ENCODE measurements at regions not wholly inside any gene's neighbourhood (a gene's known extent, or its start where the extent isn't known, plus 50 kb on each side); places are given as distances from the start of the nearest gene placed in this dataset.

DNA sequence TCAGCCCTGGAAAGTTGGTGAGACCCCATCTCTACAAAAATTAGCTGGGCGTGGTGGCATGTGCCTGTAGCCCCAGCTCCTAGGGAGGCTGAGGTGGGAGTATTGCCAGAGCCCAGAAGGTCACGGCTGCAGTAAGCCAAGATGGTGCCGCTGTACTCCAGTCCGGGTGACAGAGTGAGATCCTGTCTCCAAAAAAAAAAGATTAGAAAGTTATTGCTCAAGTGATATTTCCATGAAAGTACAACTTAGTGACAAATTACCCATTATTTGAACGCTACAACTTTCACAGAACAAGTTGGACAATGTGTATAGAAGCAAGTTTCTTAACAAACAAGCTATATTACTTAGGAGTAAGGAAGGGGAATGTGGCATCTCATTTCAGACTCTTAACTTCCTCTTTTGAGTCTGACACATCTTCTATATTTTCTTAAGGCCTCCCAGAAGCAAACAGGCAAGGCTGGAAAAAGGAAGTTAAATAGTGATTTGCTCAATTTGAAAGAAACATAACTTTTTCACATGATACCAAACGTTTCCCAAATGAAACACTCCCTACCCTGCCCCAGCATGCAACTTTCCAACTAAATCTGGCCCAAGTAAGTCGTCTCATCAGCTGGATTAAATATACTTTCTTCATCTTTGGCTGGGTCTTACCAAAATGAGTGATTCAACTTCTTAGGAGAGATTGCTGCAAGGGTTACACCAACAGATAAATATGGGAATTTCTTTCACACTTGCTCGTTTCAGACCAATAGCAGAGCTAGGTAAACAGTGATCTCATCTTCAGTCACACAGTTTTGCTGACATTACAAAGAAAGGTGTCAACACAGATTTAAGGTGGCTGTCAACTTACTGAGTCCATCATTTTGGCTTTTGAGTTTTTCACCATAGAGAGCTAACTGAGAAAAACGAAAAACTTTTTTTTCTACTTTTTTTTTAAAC is 66.3 kb upstream of the KLF6 start:
- Mint-ChIP-seq H3K9me3 (ENCODE audit: low read depth) (no peaks in the 10 kb centered on the region), H3K4me1 (ENCODE audit: low read depth) (peaks cover 59% of the 10 kb centered on the region), H3K4me3 (ENCODE audit: unreplicated experiment) (peak overlapping the region; percentile 31), H3K27me3 (ENCODE audit: low read depth) (no peaks in the 10 kb centered on the region), H3K27ac (ENCODE audit: unreplicated experiment) (peak overlapping the region; percentile 98), H3K36me3 (ENCODE audit: low read depth) (no peaks in the 10 kb centered on the region)
- TF ChIP-seq, protein P1, sequence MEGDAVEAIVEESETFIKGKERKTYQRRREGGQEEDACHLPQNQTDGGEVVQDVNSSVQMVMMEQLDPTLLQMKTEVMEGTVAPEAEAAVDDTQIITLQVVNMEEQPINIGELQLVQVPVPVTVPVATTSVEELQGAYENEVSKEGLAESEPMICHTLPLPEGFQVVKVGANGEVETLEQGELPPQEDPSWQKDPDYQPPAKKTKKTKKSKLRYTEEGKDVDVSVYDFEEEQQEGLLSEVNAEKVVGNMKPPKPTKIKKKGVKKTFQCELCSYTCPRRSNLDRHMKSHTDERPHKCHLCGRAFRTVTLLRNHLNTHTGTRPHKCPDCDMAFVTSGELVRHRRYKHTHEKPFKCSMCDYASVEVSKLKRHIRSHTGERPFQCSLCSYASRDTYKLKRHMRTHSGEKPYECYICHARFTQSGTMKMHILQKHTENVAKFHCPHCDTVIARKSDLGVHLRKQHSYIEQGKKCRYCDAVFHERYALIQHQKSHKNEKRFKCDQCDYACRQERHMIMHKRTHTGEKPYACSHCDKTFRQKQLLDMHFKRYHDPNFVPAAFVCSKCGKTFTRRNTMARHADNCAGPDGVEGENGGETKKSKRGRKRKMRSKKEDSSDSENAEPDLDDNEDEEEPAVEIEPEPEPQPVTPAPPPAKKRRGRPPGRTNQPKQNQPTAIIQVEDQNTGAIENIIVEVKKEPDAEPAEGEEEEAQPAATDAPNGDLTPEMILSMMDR (IDR thresholded peaks at IDR 0.05): no peak
- DNase-seq (ENCODE audit: low spot score): no peak

DNA sequence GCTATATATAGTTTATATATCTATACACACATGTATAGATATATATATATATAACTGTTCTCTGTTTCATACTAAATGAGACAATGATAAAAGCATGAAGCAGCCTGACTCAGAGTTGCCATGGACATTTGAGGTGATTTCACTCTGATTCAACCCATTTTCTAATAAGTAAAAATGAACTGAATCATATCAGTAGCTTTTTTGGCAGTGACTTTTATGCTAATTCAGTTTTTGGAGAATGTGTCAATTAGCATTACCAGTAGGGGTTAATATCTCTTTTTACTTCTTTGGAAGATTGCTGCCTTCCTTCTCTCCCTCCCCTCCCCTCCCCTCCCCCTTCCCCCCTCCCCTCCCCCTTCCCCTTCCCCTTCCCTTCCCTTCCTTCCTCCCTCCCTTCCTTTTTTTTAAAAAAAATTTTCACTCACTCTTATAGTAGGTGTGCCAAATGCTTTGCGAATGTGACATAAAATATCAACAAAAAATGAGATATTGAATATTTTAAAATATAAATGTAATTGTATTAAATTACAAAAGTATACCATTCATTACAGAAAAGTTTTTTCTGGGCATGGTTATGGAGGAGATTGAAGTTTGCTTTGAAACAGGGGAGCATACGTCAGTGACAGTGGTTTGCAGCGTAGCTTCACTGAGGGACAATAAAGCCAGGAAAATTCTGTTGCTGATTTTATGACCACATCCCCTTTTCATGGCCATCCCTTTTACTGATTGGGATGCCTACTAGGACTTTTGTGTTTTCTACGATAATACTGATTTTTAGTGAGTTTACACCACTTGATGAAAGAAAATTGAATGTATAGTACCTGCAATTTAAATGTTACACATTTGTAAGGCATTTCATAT is 64.0 kb upstream of the KLF6 start:
- no peaks in the 10 kb centered on the region for H3K36me3 Mint-ChIP-seq (ENCODE audit: low read depth)
- no peak overlapping the region for H3K4me3 Mint-ChIP-seq (ENCODE audit: unreplicated experiment)
- H3K9me3 Mint-ChIP-seq (ENCODE audit: low read depth): no peaks in the 10 kb centered on the region
- no peaks in the 10 kb centered on the region for H3K27me3 Mint-ChIP-seq (ENCODE audit: low read depth)
- no peak for DNase-seq (ENCODE audit: low spot score)
- peaks cover 54% of the 10 kb centered on the region for H3K4me1 Mint-ChIP-seq (ENCODE audit: low read depth)
- no peak overlapping the region for H3K27ac Mint-ChIP-seq (ENCODE audit: unreplicated experiment)
- TF ChIP-seq, protein P1 (IDR thresholded peaks at IDR 0.05): no peak

DNA sequence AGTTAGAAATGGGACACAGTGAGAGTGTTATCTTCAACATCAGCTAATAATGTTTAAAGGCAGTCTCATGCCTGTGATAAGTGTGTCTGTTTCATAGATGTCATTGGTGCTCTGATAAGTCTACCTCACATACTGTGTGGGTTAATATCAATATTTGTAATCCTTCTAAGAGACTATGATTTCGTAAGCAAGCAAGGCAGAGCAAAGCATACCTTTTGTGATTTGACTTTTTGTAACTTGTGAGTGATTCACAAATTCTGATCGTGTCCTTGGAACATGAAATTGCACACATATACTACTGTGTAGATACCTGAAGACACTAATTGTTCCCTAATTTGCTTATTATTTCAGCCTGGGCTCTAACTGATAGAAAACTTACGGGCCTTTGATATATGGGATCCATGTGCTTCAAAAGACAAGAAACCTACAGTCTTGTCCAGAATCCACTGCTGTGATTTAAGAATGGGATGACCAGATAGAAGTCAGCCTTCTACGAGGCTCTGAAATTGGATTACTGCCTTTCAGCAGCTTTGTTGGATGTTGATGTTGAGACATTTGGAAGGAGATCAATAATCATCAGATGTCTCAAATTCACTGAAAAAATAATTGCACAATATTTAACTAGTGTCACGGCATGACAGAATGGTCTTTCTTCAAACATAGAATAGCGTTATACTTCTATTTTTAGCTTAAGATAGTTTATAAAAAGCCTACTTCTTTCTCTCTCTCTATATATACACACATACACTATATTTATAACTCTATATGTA is 63.2 kb upstream of the KLF6 start:
- Mint-ChIP-seq H3K27ac (ENCODE audit: unreplicated experiment) (peak overlapping the region; percentile 63), H3K9me3 (ENCODE audit: low read depth) (no peaks in the 10 kb centered on the region), H3K4me3 (ENCODE audit: unreplicated experiment) (no peak overlapping the region), H3K27me3 (ENCODE audit: low read depth) (no peaks in the 10 kb centered on the region), H3K4me1 (ENCODE audit: low read depth) (peaks cover 46% of the 10 kb centered on the region), H3K36me3 (ENCODE audit: low read depth) (no peaks in the 10 kb centered on the region)
- TF ChIP-seq, protein P1 (IDR thresholded peaks at IDR 0.05): no peak
- no peak for DNase-seq (ENCODE audit: low spot score)

DNA sequence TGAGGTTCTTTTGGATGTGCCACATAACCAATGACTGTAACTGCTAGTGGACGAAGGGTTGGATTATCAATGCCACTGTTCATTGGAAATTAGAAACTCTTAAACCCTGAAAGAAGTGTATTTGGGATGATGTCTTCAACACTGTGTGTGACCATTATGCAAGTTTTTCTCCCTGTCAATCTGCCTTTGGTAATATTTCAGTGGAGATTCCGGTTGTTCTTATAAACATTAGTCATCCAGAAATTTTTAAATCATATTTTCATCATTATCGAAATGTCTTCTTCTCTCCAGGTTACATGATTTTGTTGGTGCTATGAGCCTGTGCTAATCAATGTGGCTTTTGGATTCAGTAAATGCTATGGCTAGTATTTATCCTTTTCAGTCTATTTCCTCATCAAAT is 61.7 kb upstream of the KLF6 start:
- Mint-ChIP-seq H3K9me3 (ENCODE audit: low read depth) (no peaks in the 10 kb centered on the region), H3K27me3 (ENCODE audit: low read depth) (no peaks in the 10 kb centered on the region), H3K36me3 (ENCODE audit: low read depth) (no peaks in the 10 kb centered on the region), H3K4me1 (ENCODE audit: low read depth) (peaks cover 31% of the 10 kb centered on the region), H3K27ac (ENCODE audit: unreplicated experiment) (no peak overlapping the region), H3K4me3 (ENCODE audit: unreplicated experiment) (no peak overlapping the region)
- no peak for DNase-seq (ENCODE audit: low spot score)
- TF ChIP-seq, protein P1 (IDR thresholded peaks at IDR 0.05): no peak

Measured in chondrocyte (in vitro differentiated cells).